Left lung (tissue), 4 donors: ENCODE measurements at regions not wholly inside any gene's neighbourhood (a gene's known extent, or its start where the extent isn't known, plus 50 kb on each side); places are given as distances from the start of the nearest gene placed in this dataset.

Source experiments
- ATAC-seq: fragments of 200-7000 bp; cut with Tn5 transposase; one replicate; pipeline ENCODE4 v1.9.1; 2020; ENCODE audit warnings: moderate library complexity
- DNase-seq, 4 donors: peaks; one replicate each; pipeline ENCODE4 v3.0.0-alpha.2; 2013 to 2020
- H3K27ac ChIP-seq, 2 donors: fragments of 200-600 bp; sonication (generic) in 1 of 2; one replicate each; pipeline versions ENCODE4 v1.5.0 to v1.8.0; 2020 to 2021
- H3K27me3 ChIP-seq, 2 donors: fragments of 200-600 bp; sonication (generic) in 1 of 2; one replicate each; pipeline versions ENCODE4 v1.5.0 to v1.8.0; 2020 to 2021
- H3K36me3 ChIP-seq, 2 donors: fragments of 200-600 bp; sonication (generic) in 1 of 2; one replicate each; pipeline versions ENCODE4 v1.5.0 to v1.8.0; 2020 to 2021
- H3K4me1 ChIP-seq, 2 donors: fragments of 200-600 bp; one replicate each; pipeline ENCODE4 v1.8.0; 2021
- H3K4me3 ChIP-seq, 2 donors: fragments of 200-600 bp; sonication (generic) in 1 of 2; one replicate each; pipeline versions ENCODE4 v1.5.0 to v1.8.0; 2020 to 2021; ENCODE audit warnings: mild to moderate bottlenecking in 1 of 2
- H3K9me3 ChIP-seq, 2 donors: fragments of 200-600 bp; sonication (generic) in 1 of 2; one replicate each; pipeline versions ENCODE4 v1.5.0 to v1.8.0; 2020 to 2021
- CTCF ChIP-seq, 2 donors: fragments of 200-600 bp; sonication (generic) in 1 of 2; IDR thresholded peaks; one replicate each; pipeline versions ENCODE4 v1.5.0 to v1.8.0; 2021; ENCODE audit warnings: antibody characterized with exemption in 2 of 2
- intact Hi-C, 2 donors: fragments of 100-400 bp; cut with DNase I; formaldehyde crosslinking; loops; one replicate each; pipeline versions ENCODE4 v1.11.2 to v1.14.2; 2022
- donor health status: DM: no; HTN: yes; CAD: no.
- donor health status: DM: no; HTN: no; CAD: no.

DNA sequence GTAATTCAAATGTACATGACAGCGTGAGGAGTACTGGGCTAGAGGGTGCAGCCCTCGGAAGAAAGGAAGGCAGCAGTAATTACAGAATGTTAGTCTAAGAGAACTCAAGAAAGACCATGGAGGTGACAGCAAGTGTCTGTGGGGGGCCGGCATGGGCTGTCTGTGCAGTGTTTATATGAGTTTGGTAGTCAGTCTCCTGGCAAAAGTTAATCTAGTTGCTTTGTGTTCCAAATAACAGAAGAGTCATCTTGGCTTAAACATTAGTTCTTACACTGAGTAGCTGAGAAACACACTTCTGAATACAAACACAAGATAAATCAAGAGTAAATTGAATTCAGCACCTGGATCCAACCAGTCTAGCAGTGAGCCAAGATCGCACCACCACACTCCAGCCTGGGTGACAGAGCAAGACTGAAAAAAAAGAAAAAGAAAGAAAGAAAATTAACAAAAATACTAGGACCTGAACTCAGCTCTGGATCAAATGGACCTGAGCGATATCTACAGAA, 189.3 kb upstream of the COX10 start:
- TF ChIP-seq CTCF (IDR thresholded peaks at IDR 0.05), result no peak
- intact Hi-C loops, result no loop called here
- H3K27ac ChIP-seq, result no peak overlapping the region
- H3K9me3 ChIP-seq, result peaks cover 0 to 8% of the 10 kb centered on the region in 2 donors
- H3K4me1 ChIP-seq, result no peaks in the 10 kb centered on the region
- no peak overlapping the region for H3K4me3 ChIP-seq
- H3K36me3 ChIP-seq, result no peaks in the 10 kb centered on the region
- ATAC-seq (no peak), DNase-seq (no peak)
- no peaks in the 10 kb centered on the region for H3K27me3 ChIP-seq

DNA sequence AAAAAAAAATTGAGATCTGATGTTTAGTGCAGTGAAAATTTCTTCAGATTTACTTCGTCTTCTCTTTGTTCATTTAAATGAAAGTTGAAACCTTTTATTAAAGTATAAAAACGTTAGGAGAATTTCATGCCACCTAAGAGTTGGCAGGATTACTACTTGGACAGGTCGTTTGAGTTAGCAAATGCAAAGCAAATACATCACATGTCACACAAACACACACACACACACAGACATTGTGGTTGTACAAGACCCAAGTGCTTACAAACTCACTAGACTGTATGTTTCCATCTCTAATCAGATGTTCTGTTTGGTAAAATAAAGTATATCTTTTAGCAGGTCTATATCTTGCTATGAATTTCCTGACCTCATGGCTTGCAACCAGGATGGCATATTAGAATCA, 185.6 kb upstream of the COX10 start:
- Histone ChIP-seq H3K36me3 (no peaks in the 10 kb centered on the region), H3K4me3 (no peak overlapping the region), H3K4me1 (no peaks in the 10 kb centered on the region), H3K27me3 (no peaks in the 10 kb centered on the region), H3K9me3 (peaks cover 0 to 8% of the 10 kb centered on the region in 2 donors), H3K27ac (no peak overlapping the region)
- ATAC-seq (no peak), DNase-seq (no peak)
- intact Hi-C loops, result no loop called here
- TF ChIP-seq CTCF (IDR thresholded peaks at IDR 0.05), result no peak

GRCh38 chr17:13884347-13884746, 185.0 kb upstream of the COX10 start:
- no peaks in the 10 kb centered on the region for H3K27me3 ChIP-seq
- intact Hi-C loops, result no loop called here
- ATAC-seq (no peak), DNase-seq (no peak)
- no peaks in the 10 kb centered on the region for H3K4me1 ChIP-seq
- no peak overlapping the region for H3K27ac ChIP-seq
- no peak overlapping the region for H3K4me3 ChIP-seq
- peaks cover 0 to 8% of the 10 kb centered on the region in 2 donors for H3K9me3 ChIP-seq
- TF ChIP-seq CTCF (IDR thresholded peaks at IDR 0.05), result no peak
- H3K36me3 ChIP-seq, result no peaks in the 10 kb centered on the region

- intact Hi-C loops, result no loop called here
- Histone ChIP-seq H3K4me3 (no peak overlapping the region), H3K27ac (no peak overlapping the region), H3K9me3 (peaks cover 0 to 8% of the 10 kb centered on the region in 2 donors), H3K27me3 (no peaks in the 10 kb centered on the region), H3K4me1 (no peaks in the 10 kb centered on the region), H3K36me3 (no peaks in the 10 kb centered on the region)
- DNase-seq (no peak), ATAC-seq (no peak)
- TF ChIP-seq CTCF (IDR thresholded peaks at IDR 0.05), result no peak
Measured at GRCh38 chr17:13885550-13885949, 183.8 kb upstream of the COX10 start.

DNA sequence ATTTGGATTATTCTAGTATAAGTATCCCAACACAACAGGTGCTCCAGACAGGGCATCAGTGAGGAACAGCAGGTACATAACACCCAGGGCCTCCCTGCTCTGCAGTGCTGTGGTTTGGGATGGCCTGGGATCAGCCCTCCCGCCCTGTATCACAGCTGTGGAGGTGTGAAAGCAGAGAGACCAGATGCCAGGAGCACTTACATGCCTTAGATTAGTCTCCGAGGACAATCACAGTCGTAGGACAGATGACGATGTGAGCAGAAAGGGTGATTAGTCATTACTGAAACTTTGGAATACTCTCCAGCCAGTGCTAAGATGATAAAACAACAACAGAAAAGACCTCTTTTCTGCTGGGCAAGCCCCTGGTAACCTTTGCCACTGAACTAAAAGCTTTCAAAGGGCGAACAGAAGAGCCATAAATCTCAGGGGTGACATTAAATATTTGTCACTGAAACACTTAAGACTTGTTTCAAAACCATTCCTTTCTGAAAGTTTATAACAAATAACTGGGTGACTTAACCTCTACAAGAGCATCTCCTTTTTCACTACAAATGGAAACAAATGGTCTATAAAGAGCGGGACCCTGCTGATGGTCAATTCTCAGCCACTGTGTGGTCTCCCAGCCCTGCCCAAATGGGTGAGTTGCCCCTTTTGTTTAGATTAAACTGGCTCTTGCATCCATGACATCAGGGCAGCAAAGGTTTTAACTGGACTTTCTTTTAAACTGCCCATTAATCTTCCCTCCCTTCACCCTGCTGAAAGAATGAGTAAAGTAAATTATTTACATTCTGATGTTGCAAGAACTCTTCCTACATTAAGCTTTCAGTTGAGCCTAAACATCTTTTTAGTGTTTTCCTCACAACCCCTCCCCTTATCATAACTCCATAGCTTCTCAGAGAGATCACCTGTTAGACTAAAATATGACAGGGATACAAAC, 183.1 kb upstream of the COX10 start:
- intact Hi-C loops, result no loop called here
- no peak overlapping the region for H3K27ac ChIP-seq
- H3K9me3 ChIP-seq, result peaks cover 0 to 8% of the 10 kb centered on the region in 2 donors
- no peak overlapping the region for H3K4me3 ChIP-seq
- no peak for TF ChIP-seq CTCF (IDR thresholded peaks at IDR 0.05)
- no peaks in the 10 kb centered on the region for H3K4me1 ChIP-seq
- DNase-seq, result no peak
- no peak for ATAC-seq
- H3K36me3 ChIP-seq, result no peaks in the 10 kb centered on the region
- H3K27me3 ChIP-seq, result no peaks in the 10 kb centered on the region
